HCT116 (cell line): ENCODE measurements at regions not wholly inside any gene's neighbourhood (a gene's known extent, or its start where the extent isn't known, plus 50 kb on each side); places are given as distances from the start of the nearest gene placed in this dataset.

Source experiments
- ATAC-seq: fragments of 200-7000 bp; cut with Tn5 transposase; 2 replicates; pipeline ENCODE4 v1.9.1; 2020; ENCODE audit warnings: mild to moderate bottlenecking, moderate library complexity
- BruUV-seq: library from RNA; stranded (reverse); fragments of 400-500 nt; replicated peaks from 2 replicates; lab custom pipeline; 2021; lab: Mats Ljungman, UMichigan
- CTCF ChIA-PET: fragments of 300-600 bp; sonication (Branson Sonifier 250); formaldehyde crosslinking; loops from one replicate; lab custom pipeline; 2021; ENCODE audit warnings: antibody characterized with exemption; lab: Charles Lee
- POLR2A ChIA-PET: fragments of 300-600, 350-600 bp; sonication (Branson Sonifier 250); formaldehyde crosslinking; loops from one replicate; lab custom pipeline; 2021; ENCODE audit warnings: antibody characterized with exemption; lab: Charles Lee
- RAD21 ChIA-PET, 2 experiments: fragments of 300-600 bp; sonication (Branson Sonifier 250); formaldehyde crosslinking; loops; one replicate each; lab custom pipeline; 2023; ENCODE audit warnings: low total read pairs in 2 of 2; ENCODE audit not compliant: uncharacterized antibody in 2 of 2, unreplicated experiment in 2 of 2, low non-redundant PET in 1 of 2; lab: Charles Lee
- DNase-seq: peaks from one replicate; pipeline ENCODE4 v3.0.0-alpha.2; 2010; ENCODE audit warnings: low read depth, low spot score
- H2AFZ ChIP-seq: fragments of 200-600 bp; shearing (Covaris generic), sonication (generic); 2 replicates; pipeline ENCODE4 v1.6.1; 2017; ENCODE audit warnings: low read depth, mixed run types, mixed read lengths, antibody characterized with exemption, low read length; ENCODE audit not compliant: poor library complexity, severe bottlenecking
- H3K27ac ChIP-seq: 2 replicates; pipeline ENCODE4 v1.5.1; 2012; ENCODE audit warnings: low read depth, low read length
- H3K27me3 ChIP-seq: fragments of 200-600 bp; sonication (generic); 2 replicates; pipeline ENCODE4 v1.6.1; 2016; ENCODE audit warnings: mixed run types, low read length, mixed read lengths; ENCODE audit not compliant: insufficient read depth
- H3K36me3 ChIP-seq, 2 experiments: fragments of 200-500 bp in 1 of 2; fragments of 200-600 bp in 1 of 2; sonication (Bioruptor generic) in 1 of 2; sonication (generic) in 1 of 2; 2 replicates each; pipeline versions ENCODE4 v1.5.1 to v1.6.1; 2014 to 2016; ENCODE audit warnings: low read length in 2 of 2, inconsistent platforms in 1 of 2, mixed read lengths in 1 of 2, mixed run types in 1 of 2; ENCODE audit not compliant: insufficient read depth in 2 of 2, control insufficient read depth in 1 of 2
- H3K4me1 ChIP-seq, 2 experiments: fragments of 200-600 bp in 1 of 2; sonication (generic) in 1 of 2; 2 replicates each; pipeline versions ENCODE4 v1.5.1 to v1.6.1; 2012 to 2017; ENCODE audit warnings: low read length in 2 of 2, inconsistent platforms in 1 of 2, mild to moderate bottlenecking in 1 of 2, mixed read lengths in 1 of 2, mixed run types in 1 of 2, moderate library complexity in 1 of 2; ENCODE audit not compliant: insufficient read depth in 2 of 2, control insufficient read depth in 1 of 2
- H3K4me2 ChIP-seq: fragments of 200-600 bp; sonication (generic); 2 replicates; pipeline ENCODE4 v1.6.1; 2017; ENCODE audit warnings: mixed run types, low read length, mixed read lengths
- H3K4me3 ChIP-seq, 2 experiments: fragments of 200-600 bp in 1 of 2; sonication (generic) in 1 of 2; replicated peaks in 1 of 2; 2 replicates each; pipeline ENCODE4 v1.5.1; 2011 to 2016; ENCODE audit warnings: low read length in 2 of 2, control low read depth in 1 of 2, low read depth in 1 of 2, mild to moderate bottlenecking in 1 of 2, mixed read lengths in 1 of 2, mixed run types in 1 of 2
- H3K79me2 ChIP-seq: fragments of 200-600 bp; sonication (generic); 2 replicates; pipeline ENCODE4 v1.6.1; 2017; ENCODE audit warnings: mild to moderate bottlenecking, mixed run types, low read length, moderate library complexity, mixed read lengths; ENCODE audit not compliant: insufficient read depth
- H3K9ac ChIP-seq: fragments of 200-600 bp; sonication (generic); 2 replicates; pipeline ENCODE4 v1.6.1; 2016; ENCODE audit warnings: low read length, mixed read lengths
- H3K9me2 ChIP-seq: fragments of 200-600 bp; sonication (generic), shearing (Covaris generic); 2 replicates; pipeline ENCODE4 v1.6.1; 2017; ENCODE audit warnings: mixed run types, mild to moderate bottlenecking, moderate library complexity; ENCODE audit not compliant: insufficient read depth
- H3K9me3 ChIP-seq, 2 experiments: fragments of 200-500 bp in 1 of 2; fragments of 200-600 bp in 1 of 2; sonication (Bioruptor generic) in 1 of 2; sonication (generic) in 1 of 2; 2 replicates each; pipeline ENCODE4 v1.6.1; 2014 to 2017; ENCODE audit warnings: low read length in 2 of 2, mixed read lengths in 2 of 2, inconsistent platforms in 1 of 2, low read depth in 1 of 2, mild to moderate bottlenecking in 1 of 2, mixed run types in 1 of 2, moderate library complexity in 1 of 2; ENCODE audit not compliant: control insufficient read depth in 1 of 2, insufficient read depth in 1 of 2
- H4K20me1 ChIP-seq: fragments of 200-600 bp; sonication (generic), shearing (Covaris generic); 2 replicates; pipeline ENCODE4 v1.6.1; 2017; ENCODE audit warnings: mixed run types, mild to moderate bottlenecking, moderate library complexity; ENCODE audit not compliant: insufficient read depth
- CEBPB ChIP-seq: IDR thresholded peaks from 2 replicates; pipeline ENCODE4 v1.6.1; 2012; ENCODE audit warnings: low read depth
- EZH2phosphoT487 ChIP-seq: fragments of 200-600 bp; IDR thresholded peaks from 2 replicates; pipeline ENCODE4 v1.6.1; 2018; ENCODE audit warnings: antibody characterized with exemption, borderline replicate concordance
- JUND ChIP-seq: IDR thresholded peaks from 2 replicates; pipeline ENCODE4 v1.6.1; 2012
- REST ChIP-seq: IDR thresholded peaks from 2 replicates; pipeline ENCODE4 v1.6.1; 2012; ENCODE audit warnings: low read depth
- SIN3A ChIP-seq: IDR thresholded peaks from 2 replicates; pipeline ENCODE4 v1.6.1; 2012; ENCODE audit warnings: low read depth
- SP1 ChIP-seq: IDR thresholded peaks from 2 replicates; pipeline ENCODE4 v1.6.1; 2012; ENCODE audit warnings: low read depth
- YY1 ChIP-seq: IDR thresholded peaks from 2 replicates; pipeline ENCODE4 v1.6.1; 2011; ENCODE audit warnings: low read length, low read depth, moderate library complexity, mild to moderate bottlenecking; ENCODE audit not compliant: insufficient replicate concordance; ENCODE audit errors: extremely low read depth
- ZNF274 ChIP-seq: fragments of 200-500 bp; sonication (Bioruptor generic); IDR thresholded peaks from 2 replicates; pipeline ENCODE4 v1.6.1; 2014; ENCODE audit warnings: mild to moderate bottlenecking, low read depth, low read length, inconsistent platforms
- intact Hi-C: fragments of 100-400 bp; cut with micrococcal nuclease; formaldehyde crosslinking; loops from 2 replicates; pipeline ENCODE4 v1.10.0; 2022

GRCh38 chr5:118461436-118461835 lies 526.9 kb downstream of the DTWD2 start:
- Histone ChIP-seq H4K20me1 (no peaks in the 10 kb centered on the region), H3K79me2 (no peaks in the 10 kb centered on the region), H3K9ac (no peak overlapping the region), H3K27ac (no peak overlapping the region), H3K36me3 (no peaks in the 10 kb centered on the region), H3K9me2 (no peaks in the 10 kb centered on the region), H3K4me3 (no peak overlapping the region), H3K4me2 (no peak overlapping the region), H3K9me3 (no peaks in the 10 kb centered on the region), H2AFZ (no peak overlapping the region), H3K4me1 (no peaks in the 10 kb centered on the region), H3K27me3 (no peaks in the 10 kb centered on the region)
- ATAC-seq (no peak), DNase-seq (no peak)
- POLR2A ChIA-PET, result no interaction called here
- RAD21 ChIA-PET, result no interaction called here
- intact Hi-C loops, result no loop called here
- CTCF ChIA-PET, result no interaction called here
- BruUV-seq, result no TSS peak
- TF ChIP-seq EZH2phosphoT487 (no peak), REST (no peak), SP1 (no peak), YY1 (no peak), SIN3A (no peak), CEBPB (no peak), JUND (no peak), ZNF274 (no peak)
- TF ChIP-seq, all 23 proteins: peak for 0
